NCI-H1048 (cell line): ENCODE measurements at regions not wholly inside any gene's neighbourhood (a gene's known extent, or its start where the extent isn't known, plus 50 kb on each side); places are given as distances from the start of the nearest gene placed in this dataset.
"Not testable (repeated sequence)": the region's sequence is repeated elsewhere in the genome, so short reads cannot be mapped to it uniquely, and the experiment has no call there.

Source experiments
- DNase-seq: peaks from one replicate; lab custom pipeline; 2025; lab: John Stamatoyannopoulos, UW

- peak; percentile 83 for DNase-seq
Measured at GRCh38 chr17:47066841-47067682, 88.0 kb upstream of the RPRML start.

GRCh38 chr17:47066095-47066494 is 87.0 kb upstream of the RPRML start:
- no peak for DNase-seq

- no peak for DNase-seq
Measured at GRCh38 chr17:47064684-47065083, 85.6 kb upstream of the RPRML start.

GRCh38 chr17:47063475-47063874 is 84.4 kb upstream of the RPRML start:
- no peak for DNase-seq

GRCh38 chr17:47062851-47063250 is 83.8 kb upstream of the RPRML start:
- DNase-seq: not testable (repeated sequence)

GRCh38 chr17:47060005-47060404 is 81.0 kb upstream of the RPRML start:
- not testable (repeated sequence) for DNase-seq

GRCh38 chr17:47057830-47058229 is 78.8 kb upstream of the RPRML start:
- no peak for DNase-seq

GRCh38 chr17:47057279-47057678 is 78.2 kb upstream of the RPRML start:
- DNase-seq: not testable (repeated sequence)

GRCh38 chr17:47056687-47057086 is 77.6 kb upstream of the RPRML start:
- not testable (repeated sequence) for DNase-seq
